Stimulated activated CD4-positive, alpha-beta T cell treated with anti-CD3 and anti-CD28 coated beads, Interleukin-4, amount 100 ng/mL, for 48 hours (primary cell): ENCODE measurements at regions not wholly inside any gene's neighbourhood (a gene's known extent, or its start where the extent isn't known, plus 50 kb on each side); places are given as distances from the start of the nearest gene placed in this dataset.
"Not testable (repeated sequence)": the region's sequence is repeated elsewhere in the genome, so short reads cannot be mapped to it uniquely, and the experiment has no call there.

Source experiments
- DNase-seq, 2 donors: peaks; one replicate each; pipeline ENCODE4 v3.0.0-alpha.2; 2020; ENCODE audit warnings: low read depth in 2 of 2

GRCh38 chr10:28135258-28135657, 136.4 kb upstream of the ODAD2 start:
- DNase-seq, result no peak

GRCh38 chr10:28130267-28130666, 131.4 kb upstream of the ODAD2 start:
- no peak for DNase-seq

GRCh38 chr10:28127881-28128280, 129.0 kb upstream of the ODAD2 start:
- DNase-seq, result no peak

GRCh38 chr10:28125701-28126100, 126.8 kb upstream of the ODAD2 start:
- DNase-seq, result no peak

- no peak for DNase-seq
Measured at GRCh38 chr10:28120795-28121194, 121.9 kb upstream of the ODAD2 start.

- no peak for DNase-seq
Measured at GRCh38 chr10:28120043-28120749, 121.3 kb upstream of the ODAD2 start.

GRCh38 chr10:28118985-28119628, 120.2 kb upstream of the ODAD2 start:
- no peak for DNase-seq

GRCh38 chr10:28113202-28113601, 114.3 kb upstream of the ODAD2 start:
- no peak for DNase-seq

- no peak for DNase-seq
Measured at GRCh38 chr10:28111712-28112111, 112.8 kb upstream of the ODAD2 start.

GRCh38 chr10:28105561-28105960, 106.7 kb upstream of the ODAD2 start:
- DNase-seq, result no peak

- DNase-seq, result no peak
Measured at GRCh38 chr10:28097633-28098032, 98.8 kb upstream of the ODAD2 start.

GRCh38 chr10:28095791-28096378, 97.0 kb upstream of the ODAD2 start:
- no peak for DNase-seq

GRCh38 chr10:28094121-28094520, 95.2 kb upstream of the ODAD2 start:
- DNase-seq, result no peak

GRCh38 chr10:28091913-28092312, 93.0 kb upstream of the ODAD2 start:
- DNase-seq, result no peak

- no peak for DNase-seq
Measured at GRCh38 chr10:28090506-28090905, 91.6 kb upstream of the ODAD2 start.

GRCh38 chr10:28089467-28089866, 90.6 kb upstream of the ODAD2 start:
- no peak for DNase-seq

GRCh38 chr10:28087661-28088351, 88.9 kb upstream of the ODAD2 start:
- DNase-seq, result no peak

- DNase-seq, result not testable (repeated sequence)
Measured at GRCh38 chr10:28085760-28086159, 86.9 kb upstream of the ODAD2 start.

- no peak for DNase-seq
Measured at GRCh38 chr10:28082885-28083284, 84.0 kb upstream of the ODAD2 start.

- no peak for DNase-seq
Measured at GRCh38 chr10:28082316-28082715, 83.4 kb upstream of the ODAD2 start.

- DNase-seq, result no peak
Measured at GRCh38 chr10:28077889-28078288, 79.0 kb upstream of the ODAD2 start.

- DNase-seq, result no peak
Measured at GRCh38 chr10:28075424-28075823, 76.5 kb upstream of the ODAD2 start.

- no peak for DNase-seq
Measured at GRCh38 chr10:28072573-28072972, 73.7 kb upstream of the ODAD2 start.
